Stomach (tissue), 8 donors: ENCODE measurements at regions not wholly inside any gene's neighbourhood (a gene's known extent, or its start where the extent isn't known, plus 50 kb on each side); places are given as distances from the start of the nearest gene placed in this dataset.
"Not testable (repeated sequence)": the region's sequence is repeated elsewhere in the genome, so short reads cannot be mapped to it uniquely, and the experiment has no call there.

ENCODE experiments used
- DNase-seq, 2 donors: peaks; one replicate each; pipeline versions ENCODE4 v3.0.0 to v3.0.0-alpha.2; 2013 to 2019
- H3K27ac ChIP-seq, 5 donors: fragments of 200-600 bp in 4 of 5; sonication (generic) in 4 of 5; one replicate each; pipeline ENCODE4 v1.5.1; 2013 to 2019; ENCODE audit warnings: mild to moderate bottlenecking in 1 of 5, moderate library complexity in 1 of 5
- H3K27me3 ChIP-seq, 3 donors: fragments of 200-600 bp; sonication (generic); one replicate each; pipeline ENCODE4 v1.5.1; 2017 to 2019; ENCODE audit warnings: mixed run types in 1 of 3
- H3K36me3 ChIP-seq, 4 donors: fragments of 200-600 bp; sonication (generic); 1 replicate in 3 of 4; 2 replicates in 1 of 4; pipeline ENCODE4 v1.5.1; 2016 to 2019
- H3K4me1 ChIP-seq, 4 donors: fragments of 200-600 bp; sonication (generic); one replicate each; pipeline ENCODE4 v1.5.1; 2016 to 2019
- H3K4me3 ChIP-seq, 4 donors: fragments of 200-600 bp; sonication (generic) in 3 of 4; one replicate each; pipeline ENCODE4 v1.5.1; 2016 to 2019; ENCODE audit warnings: mild to moderate bottlenecking in 1 of 4
- H3K9me3 ChIP-seq, 4 donors: fragments of 200-600 bp; sonication (generic); one replicate each; pipeline ENCODE4 v1.5.1; 2016 to 2019
- EP300 ChIP-seq: sonication (generic); formaldehyde crosslinking; IDR thresholded peaks from one replicate; pipeline ENCODE4 v1.6.1; 2017; ENCODE audit warnings: antibody characterized with exemption
- POLR2A ChIP-seq, 4 donors: fragments of 450-650 bp; IDR thresholded peaks; one replicate each; pipeline ENCODE4 v1.6.1; 2016; ENCODE audit warnings: antibody characterized with exemption in 4 of 4, control low read depth in 2 of 4, mild to moderate bottlenecking in 1 of 4, moderate library complexity in 1 of 4
- POLR2AphosphoS5 ChIP-seq, 3 donors: sonication (generic); formaldehyde crosslinking; IDR thresholded peaks; one replicate each; pipeline ENCODE4 v1.6.1; 2016; ENCODE audit warnings: antibody characterized with exemption in 3 of 3
- WGBS, 5 donors: extraction: QIAGEN DNeasy Blood & Tissue Kit in 3 of 5; methylation state at CpG; one replicate each; pipeline versions ENCODE4 v1.1.5 to v1.1.7; 2013 to 2018; 5-methylcytosine and 5-hydroxymethylcytosine counted together
- intact Hi-C: fragments of 100-400 bp; cut with DNase I; formaldehyde crosslinking; loops from one replicate; pipeline ENCODE4 v1.15.1; 2023; ENCODE audit warnings: low total_unique reads
- TF ChIP-seq, protein P1 (sequence below), 7 experiments: fragments of 450-650 bp in 4 of 7; fragments of 200-600 bp in 3 of 7; sonication (generic) in 3 of 7; IDR thresholded peaks; one replicate each; pipeline ENCODE4 v1.5.1; 2016 to 2019; ENCODE audit warnings: antibody characterized with exemption in 7 of 7, control low read depth in 2 of 7, mild to moderate bottlenecking in 1 of 7
- donor health status: healthy with polysubstance abuse.
- donor health status: Bipolar disorder and iron deficiency.
- donor health status: healthy.

DNA sequence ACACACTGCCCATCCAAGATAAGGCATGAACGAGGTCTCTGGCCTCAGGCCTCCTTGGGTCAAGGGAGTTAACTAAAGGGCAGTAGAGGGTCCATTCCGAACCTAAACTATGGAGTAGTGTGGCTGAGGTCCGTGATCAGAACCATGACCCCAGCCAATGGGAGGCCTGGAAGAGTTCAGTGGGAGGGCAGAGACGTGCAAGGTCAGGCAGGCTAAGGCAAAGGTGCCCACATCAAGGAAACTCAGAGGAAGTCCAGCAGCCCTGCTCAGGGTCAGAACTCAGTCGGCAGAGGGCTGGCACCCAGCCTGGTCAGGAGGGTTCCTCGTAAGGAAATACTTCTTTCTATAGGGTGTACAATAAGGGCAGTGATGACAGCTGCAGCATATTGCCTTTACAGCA is 152.2 kb downstream of the SOD2 start:
- Histone ChIP-seq H3K4me3 (no peak overlapping the region), H3K36me3 (no peaks in the 10 kb centered on the region), H3K4me1 (no peaks in the 10 kb centered on the region), H3K9me3 (no peaks in the 10 kb centered on the region), H3K27me3 (no peaks in the 10 kb centered on the region), H3K27ac (no peak overlapping the region)
- WGBS, 5 donors: 70 to 78% (median 72%) methylated on average over 6 of the region's 6 CpGs
- intact Hi-C loops: no loop called here
- no peak for DNase-seq
- TF ChIP-seq, protein P1, sequence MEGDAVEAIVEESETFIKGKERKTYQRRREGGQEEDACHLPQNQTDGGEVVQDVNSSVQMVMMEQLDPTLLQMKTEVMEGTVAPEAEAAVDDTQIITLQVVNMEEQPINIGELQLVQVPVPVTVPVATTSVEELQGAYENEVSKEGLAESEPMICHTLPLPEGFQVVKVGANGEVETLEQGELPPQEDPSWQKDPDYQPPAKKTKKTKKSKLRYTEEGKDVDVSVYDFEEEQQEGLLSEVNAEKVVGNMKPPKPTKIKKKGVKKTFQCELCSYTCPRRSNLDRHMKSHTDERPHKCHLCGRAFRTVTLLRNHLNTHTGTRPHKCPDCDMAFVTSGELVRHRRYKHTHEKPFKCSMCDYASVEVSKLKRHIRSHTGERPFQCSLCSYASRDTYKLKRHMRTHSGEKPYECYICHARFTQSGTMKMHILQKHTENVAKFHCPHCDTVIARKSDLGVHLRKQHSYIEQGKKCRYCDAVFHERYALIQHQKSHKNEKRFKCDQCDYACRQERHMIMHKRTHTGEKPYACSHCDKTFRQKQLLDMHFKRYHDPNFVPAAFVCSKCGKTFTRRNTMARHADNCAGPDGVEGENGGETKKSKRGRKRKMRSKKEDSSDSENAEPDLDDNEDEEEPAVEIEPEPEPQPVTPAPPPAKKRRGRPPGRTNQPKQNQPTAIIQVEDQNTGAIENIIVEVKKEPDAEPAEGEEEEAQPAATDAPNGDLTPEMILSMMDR (IDR thresholded peaks at IDR 0.05): no peak
- TF ChIP-seq POLR2A (IDR thresholded peaks at IDR 0.05) (no peak), POLR2AphosphoS5 (IDR thresholded peaks at IDR 0.05) (no peak), EP300 (no peak)

DNA sequence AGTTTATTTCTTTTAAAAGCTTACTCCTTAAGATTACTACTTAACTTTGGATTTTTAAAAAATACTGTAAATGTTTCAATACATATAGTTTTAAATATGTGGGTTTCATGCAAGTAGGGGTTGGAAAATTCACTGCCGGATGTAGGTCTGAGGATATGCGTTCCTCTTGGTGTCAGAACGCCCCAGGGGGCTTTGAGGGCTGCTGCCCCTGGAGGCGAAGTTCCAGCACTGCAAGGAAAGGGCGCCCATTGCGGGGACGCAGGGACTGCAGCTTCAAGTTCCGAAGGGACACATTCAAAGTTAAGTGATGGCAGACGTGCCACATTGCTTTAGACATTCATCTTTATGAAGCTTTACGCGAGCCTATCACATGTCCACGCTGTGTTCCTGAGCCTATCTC is 152.9 kb downstream of the SOD2 start:
- Histone ChIP-seq H3K4me1 (no peaks in the 10 kb centered on the region), H3K4me3 (no peak overlapping the region), H3K27me3 (no peaks in the 10 kb centered on the region), H3K36me3 (no peaks in the 10 kb centered on the region), H3K27ac (no peak overlapping the region), H3K9me3 (no peaks in the 10 kb centered on the region)
- intact Hi-C loops: no loop called here
- TF ChIP-seq, protein P1 (IDR thresholded peaks at IDR 0.05): no peak
- no peak for TF ChIP-seq POLR2A (IDR thresholded peaks at IDR 0.05)
- no peak for TF ChIP-seq POLR2AphosphoS5 (IDR thresholded peaks at IDR 0.05)
- no peak for TF ChIP-seq EP300
- DNase-seq: no peak
- 37 to 48% (median 42%) methylated on average over 12 of the region's 12 CpGs for WGBS, 5 donors

DNA sequence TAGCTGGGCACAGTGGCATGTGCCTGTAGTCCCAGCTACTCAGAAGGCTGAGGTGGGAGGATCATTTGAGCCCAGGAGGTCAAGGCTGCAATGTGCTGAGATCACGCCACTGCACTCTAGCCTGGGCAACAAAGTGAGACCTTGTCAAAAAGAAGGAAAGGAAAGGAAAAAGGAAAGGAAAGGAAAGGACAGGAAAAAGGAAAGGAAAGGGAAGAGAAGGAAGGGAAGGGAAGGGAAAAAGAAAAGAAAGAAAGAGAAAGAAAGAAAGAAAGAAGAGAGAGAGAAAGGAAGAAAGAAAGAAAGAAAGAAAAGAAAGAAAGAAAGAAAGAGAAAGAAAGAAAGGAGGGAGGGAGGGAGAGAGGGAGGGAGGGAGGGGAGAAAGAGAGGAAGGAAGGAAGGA is 155.0 kb downstream of the SOD2 start:
- H3K4me3 ChIP-seq, H3K4me1 ChIP-seq, H3K9me3 ChIP-seq, H3K36me3 ChIP-seq, DNase-seq, intact Hi-C loops, H3K27me3 ChIP-seq, H3K27ac ChIP-seq: not testable (repeated sequence)
- WGBS, 5 donors: 75 to 96% (median 89%) methylated on average over 1 of the region's 1 CpG

DNA sequence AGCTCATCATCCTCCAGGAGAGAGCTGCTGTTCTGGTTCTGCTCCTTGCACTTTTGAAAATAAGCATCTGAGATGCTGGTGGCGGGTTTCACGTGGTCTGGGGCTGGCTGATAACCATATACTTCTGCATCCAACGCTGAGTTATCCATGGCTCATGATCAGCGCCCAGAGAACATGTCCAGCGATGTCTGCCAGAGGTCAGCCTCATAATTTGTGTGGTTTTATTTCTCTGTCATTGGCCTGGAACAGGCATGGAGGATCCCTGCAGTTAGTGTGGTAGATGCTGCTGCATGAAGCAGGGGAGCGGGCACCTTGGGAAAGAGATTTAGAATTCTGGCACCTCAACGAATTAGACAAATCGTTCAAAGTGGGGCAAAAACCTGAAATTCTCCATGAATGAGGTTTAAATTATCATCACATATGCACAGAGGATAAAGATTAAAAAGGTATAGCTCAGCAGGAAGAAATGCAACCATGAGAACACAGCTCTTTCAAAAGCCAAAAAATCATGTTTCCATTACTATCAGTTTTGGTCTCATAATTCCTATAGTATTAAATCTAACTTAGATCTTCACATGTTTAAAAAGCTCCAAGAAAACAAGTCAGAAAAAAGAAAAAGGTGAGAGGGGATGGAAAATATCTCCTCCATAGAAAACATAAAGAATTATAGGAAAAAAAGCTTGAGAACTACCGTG is 157.2 kb downstream of the SOD2 start:
- H3K4me1 ChIP-seq: no peaks in the 10 kb centered on the region
- no peaks in the 10 kb centered on the region for H3K36me3 ChIP-seq
- TF ChIP-seq POLR2AphosphoS5 (IDR thresholded peaks at IDR 0.05) (no peak), POLR2A (IDR thresholded peaks at IDR 0.05) (no peak), EP300 (no peak)
- H3K27ac ChIP-seq: no peak overlapping the region
- H3K4me3 ChIP-seq: no peak overlapping the region
- no peaks in the 10 kb centered on the region for H3K9me3 ChIP-seq
- no peaks in the 10 kb centered on the region for H3K27me3 ChIP-seq
- WGBS, 5 donors: 74 to 88% (median 84%) methylated on average over 9 of the region's 9 CpGs
- intact Hi-C loops: no loop called here
- DNase-seq: no peak

DNA sequence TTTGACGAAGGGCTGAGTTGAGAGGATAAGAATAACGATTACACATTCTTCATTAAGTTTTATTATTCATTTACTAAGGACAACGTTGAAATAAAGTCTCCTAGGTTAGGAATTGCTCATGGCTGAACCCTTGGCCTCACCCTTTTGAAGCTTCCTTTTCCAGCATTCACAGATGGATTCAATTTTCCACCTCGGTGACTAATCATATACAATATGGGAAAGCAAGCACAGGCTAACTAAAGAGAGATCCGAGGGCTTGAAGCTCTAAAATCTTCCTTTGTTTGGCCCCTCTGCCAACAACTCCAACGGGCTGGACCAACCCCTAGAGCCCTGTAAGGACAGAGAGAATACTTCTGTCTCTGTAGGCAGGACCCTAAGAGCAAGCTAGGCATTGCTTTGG is 159.5 kb downstream of the SOD2 start:
- no peaks in the 10 kb centered on the region for H3K36me3 ChIP-seq
- WGBS, 5 donors: 62 to 69% (median 66%) methylated on average over 6 of the region's 6 CpGs
- DNase-seq: no peak
- H3K9me3 ChIP-seq: no peaks in the 10 kb centered on the region
- H3K27ac ChIP-seq: no peak overlapping the region
- no peak overlapping the region for H3K4me3 ChIP-seq
- H3K27me3 ChIP-seq: no peaks in the 10 kb centered on the region
- TF ChIP-seq POLR2A (IDR thresholded peaks at IDR 0.05) (no peak), POLR2AphosphoS5 (IDR thresholded peaks at IDR 0.05) (no peak), EP300 (no peak)
- TF ChIP-seq, protein P1 (IDR thresholded peaks at IDR 0.05): no peak
- intact Hi-C loops: no loop called here
- no peaks in the 10 kb centered on the region for H3K4me1 ChIP-seq
